HG02571 (cell line): ENCODE measurements at regions not wholly inside any gene's neighbourhood (a gene's known extent, or its start where the extent isn't known, plus 50 kb on each side); places are given as distances from the start of the nearest gene placed in this dataset.
"Not testable (repeated sequence)": the region's sequence is repeated elsewhere in the genome, so short reads cannot be mapped to it uniquely, and the experiment has no call there.

Experiments used
- ATAC-seq: cut with Tn5 transposase; IDR thresholded peaks from one replicate; pipeline ENCODE4 v1.9.1; 2021; ENCODE audit warnings: mild to moderate bottlenecking, moderate library complexity; ENCODE audit not compliant: unreplicated experiment

GRCh38 chr6:121682666-121683065, 247.2 kb downstream of the GJA1 start:
- ATAC-seq = no peak

- ATAC-seq = not testable (repeated sequence)
Measured at GRCh38 chr6:121685806-121686205, 250.4 kb downstream of the GJA1 start.

- no peak for ATAC-seq
Measured at GRCh38 chr6:121686611-121687023, 251.2 kb downstream of the GJA1 start.

GRCh38 chr6:121688974-121689373, 253.5 kb downstream of the GJA1 start:
- ATAC-seq = no peak

GRCh38 chr6:121691126-121691551, 255.7 kb downstream of the GJA1 start:
- ATAC-seq = no peak

DNA sequence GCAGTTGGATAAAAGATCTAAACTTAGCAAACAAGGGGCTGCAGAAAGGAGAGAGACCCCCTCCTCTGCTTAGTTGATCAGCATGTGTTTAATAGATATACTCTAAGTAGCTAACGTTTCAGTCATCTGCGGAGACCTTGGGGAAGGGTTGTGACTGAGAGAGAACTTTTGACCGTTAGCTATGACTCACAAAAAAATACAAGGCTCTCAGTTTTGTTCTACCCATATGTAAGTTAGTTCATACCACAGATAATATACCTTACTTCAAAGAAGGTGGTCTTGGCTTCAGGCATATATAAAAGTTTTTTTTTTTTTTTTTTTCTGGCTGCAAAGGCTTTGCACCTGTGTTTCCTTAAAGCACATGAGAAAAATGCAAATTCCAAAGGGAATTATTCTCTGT, 258.9 kb downstream of the GJA1 start:
- no peak for ATAC-seq

GRCh38 chr6:121694801-121695251, 259.4 kb downstream of the GJA1 start:
- ATAC-seq = no peak

DNA sequence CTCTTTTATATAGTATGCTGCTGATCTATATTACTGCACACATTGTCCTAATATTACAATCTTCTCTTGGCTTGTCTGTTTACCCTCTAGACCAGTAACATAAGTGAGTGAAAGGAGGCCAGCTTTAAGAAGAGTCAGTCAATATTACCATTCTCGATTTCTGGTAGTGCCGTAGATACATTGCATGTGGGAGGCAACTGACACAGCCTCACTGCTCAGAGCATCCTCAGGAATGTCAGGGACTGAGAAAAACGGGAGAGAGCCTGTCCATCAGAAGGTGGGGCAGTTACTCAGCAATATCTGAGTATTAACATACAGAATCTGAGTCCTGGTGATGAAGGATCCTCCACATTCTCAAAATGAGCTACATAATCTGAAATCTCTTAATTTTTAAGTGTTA, 259.9 kb downstream of the GJA1 start:
- ATAC-seq = no peak

DNA sequence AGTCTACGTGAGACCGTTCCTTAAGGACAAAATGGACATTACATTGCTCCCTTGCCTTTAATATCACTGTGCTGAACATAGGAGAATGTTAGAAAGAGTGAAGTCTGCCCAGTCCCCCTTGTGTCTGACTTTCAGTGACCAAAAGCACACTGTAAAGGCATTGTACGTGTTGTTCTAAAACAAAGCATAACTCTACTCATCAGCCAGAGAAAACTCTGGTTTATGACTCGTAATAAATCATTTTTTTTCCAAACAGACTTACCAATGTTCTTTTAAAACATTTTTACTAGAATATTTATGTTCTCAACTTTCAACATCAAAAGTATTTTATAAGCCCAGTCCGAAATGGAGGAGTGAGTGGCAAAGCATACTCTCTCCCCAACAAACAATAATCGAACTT, 262.5 kb downstream of the GJA1 start:
- no peak for ATAC-seq

GRCh38 chr6:121698617-121699016, 263.2 kb downstream of the GJA1 start:
- no peak for ATAC-seq

DNA sequence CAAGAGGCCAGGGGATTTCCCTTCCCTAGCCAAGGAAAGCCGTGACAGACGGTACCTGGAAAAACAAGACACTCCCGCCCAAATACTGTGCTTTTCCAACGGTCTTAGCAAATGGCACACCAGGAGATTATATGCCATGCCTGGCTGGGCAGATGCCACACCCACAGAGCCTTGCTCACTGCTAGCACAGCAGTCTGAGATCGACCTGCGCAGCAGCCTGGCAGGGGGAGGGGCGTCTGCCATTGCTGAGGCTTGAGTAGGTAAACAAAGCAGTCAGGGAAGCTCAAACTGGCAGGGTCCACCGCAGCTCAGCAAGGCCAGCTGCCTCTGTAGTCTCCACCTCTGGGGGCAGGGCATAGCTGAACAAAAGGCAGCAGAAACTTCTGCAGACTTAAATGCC, 267.7 kb downstream of the GJA1 start:
- ATAC-seq = not testable (repeated sequence)

DNA sequence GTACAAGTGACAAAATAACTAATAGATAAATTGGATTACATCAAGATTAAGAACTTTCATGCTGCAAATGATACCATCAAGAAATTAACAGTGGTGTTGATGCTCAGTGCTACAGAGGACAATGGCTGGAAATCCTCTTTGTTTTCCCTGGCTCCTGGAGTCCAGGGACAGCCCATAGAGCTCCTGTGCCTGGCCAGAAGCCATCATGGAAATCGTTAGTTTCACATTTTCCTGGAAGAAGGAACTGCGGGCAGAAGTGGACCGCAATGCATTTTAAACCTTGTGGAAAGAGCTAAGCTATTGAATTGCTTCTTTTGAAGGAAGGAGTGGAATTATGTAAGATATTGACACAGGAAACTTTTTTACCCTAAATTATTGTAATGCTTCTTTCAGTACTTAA, 276.0 kb downstream of the GJA1 start:
- ATAC-seq = no peak

DNA sequence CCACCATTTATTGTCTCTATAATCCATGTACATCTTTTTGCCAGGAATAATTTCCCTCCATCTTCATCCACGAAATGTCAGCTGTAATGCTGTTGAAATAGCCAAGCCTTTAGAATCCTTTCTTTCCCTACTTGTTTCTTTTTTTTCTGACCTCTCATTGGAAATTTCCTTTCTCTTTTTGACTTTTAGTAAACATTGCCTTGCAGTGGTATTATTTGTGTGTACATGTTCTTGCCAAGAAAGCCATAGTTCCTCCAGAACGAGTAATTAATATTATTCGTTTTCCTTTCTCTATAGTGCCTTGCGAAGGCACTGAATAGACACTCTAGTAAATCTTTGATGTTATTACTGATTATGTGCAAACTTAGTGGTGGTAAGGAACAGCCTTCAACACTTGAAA, 282.2 kb downstream of the GJA1 start:
- no peak for ATAC-seq

GRCh38 chr6:121720867-121721266, 285.4 kb downstream of the GJA1 start:
- ATAC-seq = not testable (repeated sequence)

DNA sequence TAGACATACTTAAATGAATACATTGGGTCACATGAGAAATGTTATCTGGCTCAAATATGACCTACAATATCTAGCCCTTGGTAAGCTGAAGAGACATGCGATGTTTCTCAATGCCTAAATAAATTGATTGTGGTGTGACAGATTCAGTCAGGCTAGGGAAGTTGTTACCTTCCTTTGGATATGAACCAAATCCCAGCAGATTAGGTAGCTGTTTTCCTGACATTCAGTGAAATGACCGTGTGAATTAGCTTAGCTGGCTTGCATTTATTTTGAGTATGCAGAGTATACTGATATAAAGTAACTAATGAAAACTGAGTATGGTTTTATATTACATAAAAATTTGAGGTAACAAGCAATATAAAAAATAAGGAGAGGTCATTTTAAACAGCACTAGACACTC, 288.2 kb downstream of the GJA1 start:
- no peak for ATAC-seq

DNA sequence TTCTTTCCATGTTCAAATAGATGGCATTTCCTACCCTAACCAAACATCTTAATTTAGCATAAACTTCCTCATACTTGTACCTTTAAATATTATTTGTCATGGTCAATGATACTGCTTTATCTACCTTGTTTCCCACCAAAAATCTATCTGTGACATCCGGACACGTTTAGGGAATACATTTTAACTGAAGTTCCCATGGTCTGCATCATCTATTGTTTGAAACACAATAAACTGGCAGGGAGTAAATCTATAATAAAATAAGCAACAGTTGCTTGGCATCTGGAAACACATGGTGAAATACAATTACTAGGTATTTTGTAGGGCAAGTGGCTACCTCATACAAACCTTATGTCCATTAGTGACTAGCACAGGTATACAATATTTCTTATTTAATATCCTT, 289.1 kb downstream of the GJA1 start:
- ATAC-seq = no peak

GRCh38 chr6:121726596-121726995, 291.1 kb downstream of the GJA1 start:
- ATAC-seq = no peak

- no peak for ATAC-seq
Measured at GRCh38 chr6:121730616-121731015, 295.2 kb downstream of the GJA1 start.

DNA sequence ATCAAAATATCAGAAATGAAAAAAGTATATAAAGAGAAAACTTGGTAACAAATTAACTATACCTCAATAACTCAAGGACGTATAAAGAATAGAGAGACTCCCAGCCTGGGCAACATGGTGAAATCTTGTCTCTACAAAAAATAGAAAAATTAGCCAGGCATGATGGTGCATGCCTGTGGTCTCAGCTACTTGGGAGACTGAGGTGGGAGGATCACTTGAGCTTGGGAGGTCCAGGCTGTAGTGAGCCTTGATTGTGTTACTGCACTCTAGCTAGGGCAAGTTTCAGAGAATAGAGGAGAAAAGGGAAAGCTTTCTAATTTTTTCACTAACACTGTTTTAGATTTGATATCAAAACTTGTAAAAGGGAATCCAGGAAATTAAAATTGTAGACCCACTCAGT, 295.9 kb downstream of the GJA1 start:
- no peak for ATAC-seq

DNA sequence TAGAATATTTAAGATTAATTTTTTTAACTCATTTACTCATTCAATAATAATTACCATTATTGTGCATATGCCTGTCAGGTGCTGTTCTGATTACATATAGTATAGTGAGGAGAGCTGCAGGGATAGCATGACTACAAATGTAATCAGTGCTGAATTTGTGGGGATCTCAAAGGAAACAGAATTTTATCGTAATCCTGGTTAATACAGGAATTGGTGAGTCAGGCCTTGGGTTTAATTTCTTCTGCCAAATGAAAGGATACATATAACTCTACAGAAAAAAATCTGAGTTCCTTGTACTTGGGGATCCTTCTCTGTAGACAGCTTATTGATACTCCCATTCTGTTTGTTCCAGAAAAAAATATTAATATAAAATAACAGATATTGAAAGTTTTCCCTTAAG, 297.2 kb downstream of the GJA1 start:
- no peak for ATAC-seq

DNA sequence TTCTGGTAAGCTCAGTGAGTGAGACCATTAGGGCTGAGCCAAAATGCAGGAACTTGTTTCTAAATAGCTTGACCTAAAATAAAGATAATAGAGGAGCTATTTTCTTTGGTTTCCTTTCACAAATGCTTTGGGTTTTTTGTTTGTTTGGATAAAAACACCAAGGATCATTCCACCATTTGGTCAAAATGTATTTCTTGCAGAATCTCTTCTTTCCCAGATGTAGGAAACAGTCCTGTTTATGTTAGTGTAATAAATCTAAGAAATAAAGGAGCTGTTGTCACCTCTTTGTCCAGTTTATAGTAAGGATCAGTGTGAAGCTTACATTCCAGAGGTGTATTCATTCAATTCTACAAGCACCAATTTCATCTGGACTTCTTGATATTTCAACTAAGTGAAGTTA, 297.8 kb downstream of the GJA1 start:
- no peak for ATAC-seq

DNA sequence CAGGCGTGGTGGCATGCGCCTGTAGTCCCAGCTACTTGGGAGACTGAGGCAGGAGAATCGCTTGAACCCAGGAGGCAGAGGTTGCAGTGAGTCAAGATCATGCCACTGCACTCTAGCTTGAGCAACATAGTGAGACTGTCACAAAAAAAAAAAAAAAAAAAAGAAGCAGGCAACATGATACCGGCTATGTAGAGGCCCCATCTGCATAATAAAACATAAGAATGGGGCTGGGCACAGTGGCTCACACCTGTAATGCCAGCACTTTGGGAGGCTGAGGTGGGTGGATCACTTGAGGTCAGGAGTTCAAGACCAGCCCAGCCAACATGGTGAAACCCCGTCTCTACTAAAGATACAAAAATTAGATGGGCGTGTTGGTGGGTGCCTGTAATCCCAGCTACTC, 304.7 kb downstream of the GJA1 start:
- not testable (repeated sequence) for ATAC-seq

- ATAC-seq = no peak
Measured at GRCh38 chr6:121743691-121744090, 308.2 kb downstream of the GJA1 start.

- no peak for ATAC-seq
Measured at GRCh38 chr6:121748376-121748775, 312.9 kb downstream of the GJA1 start.
